Stimulated activated CD4-positive, alpha-beta T cell treated with anti-CD3 and anti-CD28 coated beads, Interleukin-1b, Interleukin-23, amount 100 ng/mL, for 4 hours (primary cell): ENCODE measurements at regions not wholly inside any gene's neighbourhood (a gene's known extent, or its start where the extent isn't known, plus 50 kb on each side); places are given as distances from the start of the nearest gene placed in this dataset.

Experiments
- DNase-seq, 2 donors: peaks; one replicate each; pipeline ENCODE4 v3.0.0-alpha.2; 2020; ENCODE audit warnings: low read depth in 2 of 2

GRCh38 chr20:4303136-4303535 is 54.0 kb upstream of the ADRA1D start:
- DNase-seq = no peak

GRCh38 chr20:4300921-4301320 is 51.8 kb upstream of the ADRA1D start:
- no peak for DNase-seq

GRCh38 chr20:4300401-4300800 is 51.3 kb upstream of the ADRA1D start:
- DNase-seq = no peak

GRCh38 chr20:4299773-4300172 is 50.7 kb upstream of the ADRA1D start:
- no peak for DNase-seq

GRCh38 chr20:4299216-4299615 is 50.1 kb upstream of the ADRA1D start:
- DNase-seq = no peak
